ENCODE measurements at regions not wholly inside any gene's neighbourhood (a gene's known extent, or its start where the extent isn't known, plus 50 kb on each side); places are given as distances from the start of the nearest gene placed in this dataset.
"Not testable (repeated sequence)": the region's sequence is repeated elsewhere in the genome, so short reads cannot be mapped to it uniquely, and the experiment has no call there.

- DNase-seq (ENCODE audit: low spot score) = no peak
These were observed 129.4 kb upstream of the RASA1 start for GRCh38 chr5:87138091-87138805.

DNA sequence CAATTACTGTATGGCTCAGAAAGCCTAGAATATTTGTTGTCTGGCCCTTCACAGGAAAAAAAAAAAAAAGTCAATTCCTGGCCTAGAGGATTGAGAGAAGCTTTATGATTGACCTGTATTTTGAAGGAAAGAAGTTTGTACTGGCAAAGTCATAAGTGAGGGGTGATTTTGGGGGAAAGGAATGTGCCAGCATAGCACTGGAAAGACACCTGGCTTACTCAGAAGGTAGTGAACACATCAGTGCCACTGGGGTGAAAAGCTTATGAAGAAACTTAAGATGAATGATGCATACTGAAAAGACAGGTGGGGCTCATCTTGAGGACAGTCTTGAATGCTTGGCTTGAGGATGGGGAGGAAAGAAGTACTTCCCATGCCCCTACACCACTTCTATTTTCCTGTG is 127.9 kb upstream of the RASA1 start:
- DNase-seq (ENCODE audit: low spot score) = no peak

GRCh38 chr5:87141544-87141943 is 126.1 kb upstream of the RASA1 start:
- DNase-seq (ENCODE audit: low spot score) = no peak

- not testable (repeated sequence) for DNase-seq (ENCODE audit: low spot score)
These were observed 121.8 kb upstream of the RASA1 start for GRCh38 chr5:87145853-87146252.

GRCh38 chr5:87147441-87147840 is 120.2 kb upstream of the RASA1 start:
- DNase-seq (ENCODE audit: low spot score) = no peak

DNA sequence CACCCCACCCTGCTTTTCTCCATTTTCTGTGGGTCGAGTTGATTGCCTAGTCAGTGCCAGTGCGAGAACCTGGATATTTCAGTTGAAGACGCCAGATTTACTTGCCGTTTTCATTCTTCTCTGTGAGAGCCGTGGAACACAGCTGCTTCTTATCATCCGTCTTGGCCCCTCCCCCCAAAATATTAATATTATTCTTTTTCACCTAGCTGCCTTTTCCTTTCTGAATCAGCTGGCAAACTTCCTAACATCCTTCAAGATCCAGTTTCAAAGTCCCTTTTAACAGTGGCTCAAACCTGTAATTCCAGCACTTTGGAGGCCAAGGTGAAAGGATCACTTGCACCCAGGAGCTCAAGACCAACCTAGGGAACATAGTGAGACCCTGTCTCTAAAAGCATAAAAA is 117.1 kb upstream of the RASA1 start:
- no peak for DNase-seq (ENCODE audit: low spot score)

- no peak for DNase-seq (ENCODE audit: low spot score)
These were observed 116.1 kb upstream of the RASA1 start for GRCh38 chr5:87151547-87151946.

DNA sequence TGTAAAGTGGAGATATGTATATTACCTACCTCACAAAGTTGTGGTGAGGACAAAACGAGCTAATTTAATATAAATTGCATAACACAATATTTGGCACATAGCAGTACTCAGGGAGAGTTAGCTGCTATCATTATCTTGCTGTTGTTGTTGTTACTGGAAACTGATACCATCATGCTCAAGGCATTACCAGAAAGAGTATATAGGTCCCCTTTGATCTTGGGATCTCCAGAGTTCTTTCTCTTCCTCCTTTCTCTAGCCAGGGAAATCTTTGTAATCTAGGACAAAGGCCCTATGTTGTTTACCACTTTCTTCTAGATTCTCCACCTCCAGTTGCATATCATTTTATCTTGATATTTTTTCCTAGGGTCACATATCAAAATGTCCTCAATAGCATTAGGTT is 114.8 kb upstream of the RASA1 start:
- no peak for DNase-seq (ENCODE audit: low spot score)

GRCh38 chr5:87154191-87154590 is 113.5 kb upstream of the RASA1 start:
- DNase-seq (ENCODE audit: low spot score) = no peak

DNA sequence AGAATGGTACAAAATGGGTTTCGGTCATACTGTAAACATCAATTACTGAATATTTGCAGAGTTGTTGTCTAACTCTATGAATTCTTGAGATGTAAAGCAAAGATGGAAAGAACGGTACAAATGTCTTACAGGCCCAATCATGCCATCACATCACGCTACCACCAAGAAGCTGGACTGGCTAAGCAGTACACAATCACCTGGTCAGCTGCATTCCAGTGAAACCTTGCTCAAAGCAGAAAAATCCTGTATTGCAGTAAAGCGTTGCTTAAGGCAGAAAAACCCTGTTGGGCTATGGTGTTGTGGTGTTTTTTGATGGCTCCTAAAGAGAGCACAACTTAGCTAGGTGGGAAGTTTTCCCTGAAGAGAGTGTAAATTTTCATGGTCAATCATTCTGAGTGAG is 112.6 kb upstream of the RASA1 start:
- DNase-seq (ENCODE audit: low spot score) = no peak

DNA sequence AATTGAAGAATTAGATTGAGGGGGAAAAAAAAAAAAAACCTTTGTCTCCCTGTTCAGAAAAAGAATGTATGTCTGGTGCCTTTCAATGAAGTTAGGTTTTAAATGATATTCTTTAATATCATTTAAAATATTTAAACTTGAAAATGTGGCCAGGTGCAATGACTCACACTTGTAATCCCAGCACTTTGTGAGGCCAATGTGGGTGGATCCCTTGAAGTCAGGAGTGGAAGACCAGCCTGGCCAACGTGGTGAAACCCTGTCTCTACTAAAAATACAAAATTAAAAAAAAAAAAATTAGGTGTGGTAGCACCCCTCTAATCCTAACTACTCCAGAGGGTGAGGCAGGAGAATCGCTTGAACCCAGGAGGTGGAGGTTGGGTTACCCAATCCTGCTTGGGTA is 111.1 kb upstream of the RASA1 start:
- DNase-seq (ENCODE audit: low spot score) = no peak

GRCh38 chr5:87164409-87164808 is 103.3 kb upstream of the RASA1 start:
- DNase-seq (ENCODE audit: low spot score) = no peak

DNA sequence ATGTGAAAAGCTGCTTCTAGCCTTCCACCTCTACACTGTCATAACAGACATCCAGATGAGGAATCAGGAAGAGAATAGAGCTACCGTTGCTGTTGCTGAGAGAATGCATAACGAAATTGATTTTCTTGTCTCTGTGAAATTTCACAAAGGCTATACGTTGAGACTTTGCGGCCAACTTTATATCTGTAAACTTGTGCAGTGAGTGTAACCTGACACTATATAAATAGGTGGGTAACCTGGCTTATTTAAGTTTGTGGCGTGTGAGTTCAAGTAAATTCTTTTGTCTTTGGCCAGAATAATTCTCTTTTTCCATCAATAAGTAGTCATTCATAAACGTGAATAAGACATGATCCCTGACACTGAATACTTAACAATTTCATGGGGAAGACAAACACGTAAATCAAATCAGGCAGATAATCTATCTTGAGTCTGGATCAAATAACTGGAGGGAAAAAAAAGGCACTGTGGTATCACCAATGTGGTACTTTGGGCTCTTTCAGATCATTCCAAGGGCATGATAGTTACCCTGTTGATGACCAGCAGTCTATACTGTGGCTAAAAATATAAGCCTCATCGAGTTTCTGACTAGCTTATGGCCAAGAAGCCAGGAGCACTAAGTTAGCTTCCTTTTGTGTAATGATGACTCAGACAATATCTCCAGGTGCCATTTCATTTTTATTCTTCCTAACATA is 98.2 kb upstream of the RASA1 start:
- no peak for DNase-seq (ENCODE audit: low spot score)

DNA sequence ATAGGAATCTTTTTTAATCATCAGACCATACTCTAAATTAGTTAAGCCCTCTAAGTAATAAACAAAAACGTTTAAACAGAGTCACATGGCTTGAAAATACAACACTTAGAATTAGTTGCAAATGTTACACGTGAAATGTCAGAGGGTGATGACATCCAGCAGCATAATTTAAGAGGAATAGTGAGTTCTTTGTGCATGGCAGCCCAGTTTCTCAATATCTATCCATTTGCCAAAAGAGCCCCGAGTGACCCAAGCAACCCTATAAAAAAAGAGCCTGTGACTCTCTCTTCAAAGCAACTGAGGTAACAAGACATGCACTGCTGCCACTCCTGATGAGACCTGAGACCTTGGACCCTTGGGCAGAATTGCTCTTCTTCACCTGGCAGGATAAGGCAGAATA is 96.9 kb upstream of the RASA1 start:
- no peak for DNase-seq (ENCODE audit: low spot score)

DNA sequence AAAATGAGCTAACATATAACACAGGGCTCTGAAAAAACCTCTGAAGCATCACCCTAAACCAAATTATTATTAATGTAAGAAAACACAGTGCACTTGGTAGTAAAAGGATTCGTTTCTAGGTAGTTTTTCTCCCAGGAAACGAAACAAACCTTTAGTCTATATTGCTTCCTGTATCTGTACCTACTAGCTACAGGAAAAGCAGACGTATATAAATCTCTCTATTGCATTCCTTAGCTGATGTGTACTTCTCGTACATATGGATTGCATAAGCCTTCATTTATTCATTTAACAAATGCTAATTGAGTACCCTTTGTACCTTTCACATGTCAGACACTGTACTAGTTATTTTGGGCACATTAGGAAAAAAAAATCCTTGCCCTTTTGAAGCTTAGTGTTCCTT is 85.0 kb upstream of the RASA1 start:
- DNase-seq (ENCODE audit: low spot score) = no peak

DNA sequence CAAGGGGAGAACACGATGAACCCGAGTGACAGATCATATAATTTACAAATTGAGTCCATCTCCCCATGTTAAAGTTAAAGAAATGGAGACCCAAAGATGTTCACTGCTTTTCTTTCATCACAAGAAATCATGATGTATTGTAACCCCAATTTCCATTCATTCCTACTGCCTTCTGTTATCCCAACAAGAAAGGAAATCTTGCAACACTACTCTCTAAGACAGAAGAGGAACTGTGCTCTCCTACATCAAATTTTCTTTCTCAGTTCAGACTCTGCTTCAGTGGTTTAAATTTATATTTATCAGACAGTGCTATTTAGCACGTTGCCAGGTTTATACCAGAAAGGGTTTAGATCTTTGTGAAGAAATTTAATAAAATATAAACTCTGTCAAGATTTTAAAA is 83.8 kb upstream of the RASA1 start:
- no peak for DNase-seq (ENCODE audit: low spot score)

GRCh38 chr5:87184605-87185004 is 83.1 kb upstream of the RASA1 start:
- DNase-seq (ENCODE audit: low spot score) = no peak

DNA sequence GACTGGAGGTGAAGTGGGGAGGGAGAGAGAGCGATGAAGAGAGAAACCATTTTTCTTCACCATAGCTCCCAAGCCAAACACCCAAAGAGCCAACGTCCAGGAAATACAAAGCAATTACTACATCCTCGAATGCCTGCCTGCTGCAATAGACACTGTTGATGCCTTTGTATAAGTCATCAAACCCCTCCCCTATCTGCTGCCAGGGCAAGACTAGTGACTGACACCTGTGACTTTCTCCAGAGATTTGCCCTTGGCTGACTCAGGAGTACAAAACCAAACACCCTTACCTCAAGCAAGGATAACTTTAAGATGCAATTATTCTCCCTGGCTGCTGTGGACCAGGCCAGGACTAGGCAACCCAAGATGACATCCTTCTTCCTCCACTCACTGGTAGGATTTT is 81.8 kb upstream of the RASA1 start:
- no peak for DNase-seq (ENCODE audit: low spot score)

GRCh38 chr5:87188391-87188790 is 79.3 kb upstream of the RASA1 start:
- DNase-seq (ENCODE audit: low spot score) = no peak

DNA sequence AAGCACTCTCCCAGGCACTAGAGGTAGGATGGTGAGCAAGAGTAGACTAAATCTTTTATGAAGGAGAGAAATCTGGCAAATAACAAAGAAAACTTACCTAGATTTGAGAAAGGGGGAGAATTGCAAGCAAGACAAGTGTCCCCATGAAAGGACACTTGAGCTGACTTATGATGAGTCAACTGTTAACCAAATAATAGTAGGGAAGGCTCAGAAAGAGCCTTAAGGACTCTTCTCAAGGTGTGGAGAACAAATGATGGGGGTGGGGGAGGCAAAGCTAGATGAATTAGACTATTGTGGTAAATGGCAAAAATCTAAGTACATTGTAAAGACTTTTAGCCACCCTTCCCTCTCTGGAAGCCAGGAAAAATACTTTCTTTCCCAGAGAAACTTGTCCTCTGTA is 77.6 kb upstream of the RASA1 start:
- no peak for DNase-seq (ENCODE audit: low spot score)

GRCh38 chr5:87190687-87191086 is 77.0 kb upstream of the RASA1 start:
- no peak for DNase-seq (ENCODE audit: low spot score)

GRCh38 chr5:87191645-87192044 is 76.0 kb upstream of the RASA1 start:
- no peak for DNase-seq (ENCODE audit: low spot score)

DNA sequence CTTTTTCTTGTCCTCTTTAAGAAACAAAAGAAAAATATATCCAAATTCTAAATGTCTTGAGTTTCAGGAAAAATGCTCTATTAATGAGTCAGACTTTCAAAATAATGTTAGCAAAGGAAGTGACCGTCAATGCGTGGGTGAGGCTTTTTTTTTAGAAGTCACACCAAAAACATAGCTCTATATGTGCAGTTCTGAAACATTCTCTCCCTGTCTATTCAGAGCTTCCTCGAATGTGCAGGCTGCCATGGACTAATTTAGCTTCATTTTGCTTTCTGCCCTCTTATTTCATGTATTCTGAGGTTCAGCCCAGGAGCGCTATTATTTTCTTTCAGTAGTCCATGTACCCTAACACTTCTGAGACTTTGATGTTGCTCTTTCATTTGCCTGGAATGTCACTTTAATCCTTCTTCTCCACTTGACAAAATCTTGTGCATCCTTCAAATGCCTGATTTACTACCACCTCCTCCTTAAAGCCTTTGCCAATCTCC is 72.5 kb upstream of the RASA1 start:
- DNase-seq (ENCODE audit: low spot score) = no peak

DNA sequence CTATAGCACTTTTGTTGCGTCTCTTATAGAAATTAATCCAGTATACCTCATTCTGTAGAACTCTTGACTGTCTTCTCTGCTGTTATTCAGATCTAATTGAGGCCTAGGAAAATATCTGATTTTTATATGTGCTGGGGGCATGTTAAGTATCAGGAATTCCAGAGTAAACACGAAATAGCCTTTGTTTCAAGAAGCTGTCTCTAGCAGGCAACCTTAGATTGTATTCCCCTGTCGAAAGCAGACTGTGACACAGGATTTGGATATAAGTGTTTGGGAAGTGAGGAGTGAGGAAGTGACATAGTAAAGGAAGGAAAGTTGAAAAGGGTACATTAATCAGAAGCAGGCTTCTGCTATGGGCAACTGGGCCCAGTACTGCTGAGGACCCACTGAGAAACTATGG is 72.1 kb upstream of the RASA1 start:
- DNase-seq (ENCODE audit: low spot score) = no peak
